ENCODE measurements at regions not wholly inside any gene's neighbourhood (a gene's known extent, or its start where the extent isn't known, plus 50 kb on each side); places are given as distances from the start of the nearest gene placed in this dataset.

GRCh38 chr10:55277549-55277948, 476.5 kb upstream of the PCDH15 start:
- no peaks in the 10 kb centered on the region for H3K4me1 ChIP-seq (replicated peaks in 1 of 4; ENCODE audit: control insufficient read depth in 3 of 4, insufficient read depth in 4 of 4, low read length in 3 of 4)
- ChIA-PET CTCF (ENCODE audit: partially characterized antibody) (no interaction called here), POLR2A (ENCODE audit: partially characterized antibody) (no interaction called here)
- no peak overlapping the region for H3K14ac ChIP-seq (ENCODE audit: insufficient read length)
- H3K79me1 ChIP-seq (ENCODE audit: low read depth, low read length): no peaks in the 10 kb centered on the region
- no peak overlapping the region for H2BK120ac ChIP-seq (replicated peaks; ENCODE audit: low read depth, low read length)
- FAIRE-seq (no peak), DNase-seq (ENCODE audit: low read depth in 1 of 2, low spot score in 2 of 2) (no peak)
- no peaks in the 10 kb centered on the region for H3K23me2 ChIP-seq (ENCODE audit: low read depth, low read length)
- no peaks in the 10 kb centered on the region for H4K20me1 ChIP-seq (replicated peaks in 1 of 2; ENCODE audit: control insufficient read depth in 1 of 2, insufficient read depth in 2 of 2, low read length in 2 of 2)
- H3K36me3 ChIP-seq (ENCODE audit: control insufficient read depth in 2 of 4, insufficient read depth in 4 of 4, low read length in 3 of 4): no peaks in the 10 kb centered on the region
- no peak overlapping the region for H2BK20ac ChIP-seq (ENCODE audit: low read length)
- H2BK12ac ChIP-seq (ENCODE audit: low read depth, low read length): no peak overlapping the region
- no peak overlapping the region for H4K91ac ChIP-seq (replicated peaks; ENCODE audit: insufficient read length, low read length)
- no peak overlapping the region for H4K8ac ChIP-seq (ENCODE audit: extremely low read depth, insufficient read depth, low read length)
- H2AK5ac ChIP-seq (ENCODE audit: low read depth, low read length): no peak overlapping the region
- H3K18ac ChIP-seq (ENCODE audit: extremely low read depth, low read length): no peak overlapping the region
- no peaks in the 10 kb centered on the region for H3K27me3 ChIP-seq (replicated peaks in 1 of 4; ENCODE audit: control insufficient read depth in 3 of 4, extremely low read depth in 1 of 4, insufficient read depth in 3 of 4, low read length in 3 of 4)
- no peak overlapping the region for H3K4me2 ChIP-seq (ENCODE audit: insufficient read depth in 1 of 2, low read depth in 2 of 2, low read length in 2 of 2)
- no peak overlapping the region for H2BK15ac ChIP-seq (ENCODE audit: low read length)
- H3K27ac ChIP-seq (ENCODE audit: low read depth, low read length): no peak overlapping the region
- H4K5ac ChIP-seq (ENCODE audit: insufficient read length, low read depth, low read length): no peak overlapping the region
- no peaks in the 10 kb centered on the region for H3K79me2 ChIP-seq (ENCODE audit: control insufficient read depth in 1 of 2, insufficient read depth in 2 of 2, low read length in 2 of 2)
- H3K4ac ChIP-seq (replicated peaks; ENCODE audit: insufficient read length, low read depth, low read length): no peak overlapping the region
- no peak overlapping the region for H3K23ac ChIP-seq (ENCODE audit: insufficient read length)
- no peak overlapping the region for H2BK5ac ChIP-seq (ENCODE audit: low read depth, low read length)
- no peak overlapping the region for H3K9ac ChIP-seq (replicated peaks in 1 of 4; ENCODE audit: extremely low read depth in 1 of 4, low read depth in 3 of 4, low read length in 3 of 4)
- H3K56ac ChIP-seq (replicated peaks; ENCODE audit: insufficient read length, low read depth, low read length): no peak overlapping the region
- no peak overlapping the region for H3K4me3 ChIP-seq (ENCODE audit: extremely low read depth in 1 of 4, insufficient read depth in 2 of 4, low read depth in 3 of 4, low read length in 4 of 4)
- 87% methylated on average over 2 of the region's 2 CpGs; no CpG with 5 or more reads in 1 of the 2 experiments for WGBS, 2 experiments (ENCODE audit: extremely low coverage in 1 of 2, insufficient coverage in 1 of 2, insufficient read length in 1 of 2, insufficient replicate concordance in 2 of 2, low coverage in 1 of 2, low lambda C conversion rate in 2 of 2, missing lambda C conversion rate in 1 of 2)
- H2AFZ ChIP-seq (ENCODE audit: low read length): no peak overlapping the region
- no peaks in the 10 kb centered on the region for H3K9me3 ChIP-seq (ENCODE audit: insufficient read depth in 2 of 2, low read depth in 1 of 2, low read length in 1 of 2)
- TF ChIP-seq MAX (IDR thresholded peaks at IDR 0.05) (no peak), RNF2 (IDR thresholded peaks at IDR 0.05; ENCODE audit: borderline replicate concordance, low read depth, low read length, missing control alignments, poor library complexity, severe bottlenecking) (no peak), SRF (IDR thresholded peaks at IDR 0.05; ENCODE audit: low read depth, low read length) (no peak), POLR2AphosphoS5 (IDR thresholded peaks at IDR 0.05; ENCODE audit: low read depth, low read length) (no peak), EGR1 (IDR thresholded peaks at IDR 0.05; ENCODE audit: borderline replicate concordance, low read depth, low read length) (no peak), ATF3 (IDR thresholded peaks at IDR 0.05; ENCODE audit: insufficient read depth, low read depth, low read length) (no peak), RXRA (IDR thresholded peaks at IDR 0.05; ENCODE audit: insufficient read depth, low read depth, low read length) (no peak), EP300 (IDR thresholded peaks at IDR 0.05; ENCODE audit: borderline replicate concordance in 1 of 2, low read depth in 2 of 2, low read length in 2 of 2) (no peak), KDM1A (IDR thresholded peaks at IDR 0.05; ENCODE audit: borderline replicate concordance, low read length) (no peak), JUN (IDR thresholded peaks at IDR 0.05; ENCODE audit: low read depth, low read length) (no peak), NANOG (IDR thresholded peaks at IDR 0.05; ENCODE audit: insufficient read depth, low read depth, low read length, poor library complexity, severe bottlenecking) (no peak), CHD1 (IDR thresholded peaks at IDR 0.05; ENCODE audit: low read depth, low read length) (no peak), CEBPB (IDR thresholded peaks at IDR 0.05; ENCODE audit: low read depth, low read length) (no peak), CTBP2 (IDR thresholded peaks at IDR 0.05; ENCODE audit: borderline replicate concordance, insufficient read depth, insufficient read length, low read length) (no peak)

All from H1 (cell line).